Stimulated activated naive CD8-positive, alpha-beta T cell treated with anti-CD3 and anti-CD28 coated beads, Interleukin-15, Interleukin-2, amounts not matched to agents 100 ng/mL and 50 ng/mL, for 24 hours (primary cell): ENCODE measurements at regions not wholly inside any gene's neighbourhood (a gene's known extent, or its start where the extent isn't known, plus 50 kb on each side); places are given as distances from the start of the nearest gene placed in this dataset.

Experiments
- H3K27ac Mint-ChIP-seq: one replicate; pipeline ENCODE4 v1.8.0; 2021; ENCODE audit warnings: mild to moderate bottlenecking, mixed read lengths
- H3K27me3 Mint-ChIP-seq: one replicate; pipeline ENCODE4 v1.8.0; 2021; ENCODE audit warnings: mixed read lengths
- H3K36me3 Mint-ChIP-seq: one replicate; pipeline ENCODE4 v1.8.0; 2021; ENCODE audit warnings: low read depth, mixed read lengths
- H3K4me1 Mint-ChIP-seq: one replicate; pipeline ENCODE4 v1.8.0; 2021; ENCODE audit warnings: low read depth, mixed read lengths
- H3K4me3 Mint-ChIP-seq: one replicate; pipeline ENCODE4 v1.8.0; 2021; ENCODE audit warnings: mild to moderate bottlenecking, mixed read lengths
- H3K9me3 Mint-ChIP-seq: one replicate; pipeline ENCODE4 v1.8.0; 2021; ENCODE audit warnings: mixed read lengths

- Mint-ChIP-seq H3K9me3 (no peaks in the 10 kb centered on the region), H3K36me3 (no peaks in the 10 kb centered on the region), H3K27me3 (peaks cover 24% of the 10 kb centered on the region), H3K27ac (no peak overlapping the region), H3K4me3 (no peak overlapping the region), H3K4me1 (no peaks in the 10 kb centered on the region)
Observed at GRCh38 chr7:35522697-35523096, 172.2 kb downstream of the HERPUD2 start.

GRCh38 chr7:35521941-35522340 lies 173.0 kb downstream of the HERPUD2 start:
- Mint-ChIP-seq H3K4me1 (no peaks in the 10 kb centered on the region), H3K27me3 (peaks cover 24% of the 10 kb centered on the region), H3K36me3 (no peaks in the 10 kb centered on the region), H3K27ac (no peak overlapping the region), H3K9me3 (no peaks in the 10 kb centered on the region), H3K4me3 (no peak overlapping the region)

GRCh38 chr7:35520810-35521625 lies 173.9 kb downstream of the HERPUD2 start:
- Mint-ChIP-seq H3K27ac (no peak overlapping the region), H3K27me3 (peaks cover 24% of the 10 kb centered on the region), H3K9me3 (no peaks in the 10 kb centered on the region), H3K4me1 (no peaks in the 10 kb centered on the region), H3K36me3 (no peaks in the 10 kb centered on the region), H3K4me3 (no peak overlapping the region)

- Mint-ChIP-seq H3K9me3 (no peaks in the 10 kb centered on the region), H3K36me3 (no peaks in the 10 kb centered on the region), H3K4me1 (no peaks in the 10 kb centered on the region), H3K4me3 (no peak overlapping the region), H3K27me3 (peaks cover 24% of the 10 kb centered on the region), H3K27ac (no peak overlapping the region)
Observed at GRCh38 chr7:35519971-35520809, 174.7 kb downstream of the HERPUD2 start.

GRCh38 chr7:35518767-35519166 lies 176.2 kb downstream of the HERPUD2 start:
- no peak overlapping the region for H3K4me3 Mint-ChIP-seq
- no peaks in the 10 kb centered on the region for H3K9me3 Mint-ChIP-seq
- H3K27ac Mint-ChIP-seq, result no peak overlapping the region
- no peaks in the 10 kb centered on the region for H3K4me1 Mint-ChIP-seq
- H3K27me3 Mint-ChIP-seq, result peaks cover 18% of the 10 kb centered on the region
- H3K36me3 Mint-ChIP-seq, result no peaks in the 10 kb centered on the region

GRCh38 chr7:35516498-35516897 lies 178.4 kb downstream of the HERPUD2 start:
- Mint-ChIP-seq H3K27me3 (peaks cover 18% of the 10 kb centered on the region), H3K4me1 (no peaks in the 10 kb centered on the region), H3K27ac (no peak overlapping the region), H3K9me3 (no peaks in the 10 kb centered on the region), H3K4me3 (no peak overlapping the region), H3K36me3 (no peaks in the 10 kb centered on the region)

GRCh38 chr7:35513828-35514227 lies 181.1 kb downstream of the HERPUD2 start:
- Mint-ChIP-seq H3K27me3 (peaks cover 17% of the 10 kb centered on the region), H3K36me3 (no peaks in the 10 kb centered on the region), H3K4me1 (no peaks in the 10 kb centered on the region), H3K27ac (no peak overlapping the region), H3K4me3 (no peak overlapping the region), H3K9me3 (no peaks in the 10 kb centered on the region)

GRCh38 chr7:35513195-35513594 lies 181.7 kb downstream of the HERPUD2 start:
- Mint-ChIP-seq H3K4me1 (no peaks in the 10 kb centered on the region), H3K4me3 (no peak overlapping the region), H3K36me3 (no peaks in the 10 kb centered on the region), H3K27me3 (peaks cover 17% of the 10 kb centered on the region), H3K27ac (no peak overlapping the region), H3K9me3 (no peaks in the 10 kb centered on the region)

- H3K27ac Mint-ChIP-seq, result no peak overlapping the region
- H3K27me3 Mint-ChIP-seq, result peaks cover 17% of the 10 kb centered on the region
- no peaks in the 10 kb centered on the region for H3K9me3 Mint-ChIP-seq
- H3K36me3 Mint-ChIP-seq, result no peaks in the 10 kb centered on the region
- H3K4me1 Mint-ChIP-seq, result no peaks in the 10 kb centered on the region
- no peak overlapping the region for H3K4me3 Mint-ChIP-seq
Observed at GRCh38 chr7:35512716-35513115, 182.2 kb downstream of the HERPUD2 start.

GRCh38 chr7:35508623-35509400 lies 186.1 kb downstream of the HERPUD2 start:
- peaks cover 17% of the 10 kb centered on the region for H3K27me3 Mint-ChIP-seq
- no peak overlapping the region for H3K4me3 Mint-ChIP-seq
- H3K9me3 Mint-ChIP-seq, result no peaks in the 10 kb centered on the region
- no peaks in the 10 kb centered on the region for H3K4me1 Mint-ChIP-seq
- no peak overlapping the region for H3K27ac Mint-ChIP-seq
- H3K36me3 Mint-ChIP-seq, result no peaks in the 10 kb centered on the region

- no peak overlapping the region for H3K27ac Mint-ChIP-seq
- H3K4me1 Mint-ChIP-seq, result no peaks in the 10 kb centered on the region
- H3K4me3 Mint-ChIP-seq, result no peak overlapping the region
- H3K9me3 Mint-ChIP-seq, result no peaks in the 10 kb centered on the region
- H3K36me3 Mint-ChIP-seq, result no peaks in the 10 kb centered on the region
- H3K27me3 Mint-ChIP-seq, result peaks cover 6% of the 10 kb centered on the region
Observed at GRCh38 chr7:35505066-35505465, 189.9 kb downstream of the HERPUD2 start.

- no peak overlapping the region for H3K4me3 Mint-ChIP-seq
- H3K27ac Mint-ChIP-seq, result no peak overlapping the region
- H3K27me3 Mint-ChIP-seq, result peaks cover 7% of the 10 kb centered on the region
- H3K36me3 Mint-ChIP-seq, result no peaks in the 10 kb centered on the region
- no peaks in the 10 kb centered on the region for H3K4me1 Mint-ChIP-seq
- H3K9me3 Mint-ChIP-seq, result no peaks in the 10 kb centered on the region
Observed at GRCh38 chr7:35504365-35504764, 190.6 kb downstream of the HERPUD2 start.

- H3K4me3 Mint-ChIP-seq, result no peak overlapping the region
Observed at GRCh38 chr7:35501681-35502080, 193.3 kb downstream of the HERPUD2 start.

GRCh38 chr7:35499226-35499625 lies 195.7 kb downstream of the HERPUD2 start:
- H3K4me3 Mint-ChIP-seq, result no peak overlapping the region
- H3K4me1 Mint-ChIP-seq, result no peaks in the 10 kb centered on the region
- H3K36me3 Mint-ChIP-seq, result no peaks in the 10 kb centered on the region
- H3K9me3 Mint-ChIP-seq, result no peaks in the 10 kb centered on the region
- no peak overlapping the region for H3K27ac Mint-ChIP-seq
- H3K27me3 Mint-ChIP-seq, result peaks cover 14% of the 10 kb centered on the region

More at GRCh38 chr7:35501681-35502080, 193.3 kb downstream of the HERPUD2 start:
- Mint-ChIP-seq H3K36me3 (no peaks in the 10 kb centered on the region), H3K27me3 (peaks cover 14% of the 10 kb centered on the region), H3K9me3 (no peaks in the 10 kb centered on the region), H3K4me1 (no peaks in the 10 kb centered on the region), H3K27ac (no peak overlapping the region)

GRCh38 chr7:35498416-35498815 lies 196.5 kb downstream of the HERPUD2 start:
- Mint-ChIP-seq H3K36me3 (no peaks in the 10 kb centered on the region), H3K4me1 (no peaks in the 10 kb centered on the region), H3K4me3 (no peak overlapping the region), H3K27ac (no peak overlapping the region), H3K27me3 (peaks cover 14% of the 10 kb centered on the region), H3K9me3 (no peaks in the 10 kb centered on the region)
